ENCODE measurements at regions not wholly inside any gene's neighbourhood (a gene's known extent, or its start where the extent isn't known, plus 50 kb on each side); places are given as distances from the start of the nearest gene placed in this dataset.

- H3K4me1 ChIP-seq (ENCODE audit: control insufficient read depth, insufficient read depth, low read length): peaks cover 52% of the 10 kb centered on the region
- no peaks in the 10 kb centered on the region for H3K36me3 ChIP-seq (ENCODE audit: insufficient read depth, low read length)
- H3K4me2 ChIP-seq (ENCODE audit: low read length): peak overlapping the region; percentile 64
- H3K4me3 ChIP-seq (ENCODE audit: low read length): peak overlapping the region; percentile 6
- H3K9me3 ChIP-seq (replicated peaks; ENCODE audit: low read length): no peaks in the 10 kb centered on the region
- H3K9ac ChIP-seq (ENCODE audit: low read depth, low read length): peak overlapping the region; percentile 71
- H3K27me3 ChIP-seq (ENCODE audit: control insufficient read depth, insufficient read depth, low read length): no peaks in the 10 kb centered on the region
Observed at GRCh38 chr12:46493834-46494181, 121.2 kb upstream of the SLC38A2 start.

GRCh38 chr12:46493150-46493833 is 120.7 kb upstream of the SLC38A2 start:
- H3K27me3 ChIP-seq (ENCODE audit: control insufficient read depth, insufficient read depth, low read length): no peaks in the 10 kb centered on the region
- no peaks in the 10 kb centered on the region for H3K36me3 ChIP-seq (ENCODE audit: insufficient read depth, low read length)
- H3K4me1 ChIP-seq (ENCODE audit: control insufficient read depth, insufficient read depth, low read length): peaks cover 52% of the 10 kb centered on the region
- H3K9me3 ChIP-seq (replicated peaks; ENCODE audit: low read length): no peaks in the 10 kb centered on the region
- peak overlapping the region; percentile 71 for H3K9ac ChIP-seq (ENCODE audit: low read depth, low read length)
- peak overlapping the region; percentile 6 for H3K4me3 ChIP-seq (ENCODE audit: low read length)
- H3K4me2 ChIP-seq (ENCODE audit: low read length): peak overlapping the region; percentile 64

GRCh38 chr12:46492471-46493085 is 120.0 kb upstream of the SLC38A2 start:
- Histone ChIP-seq H3K9ac (ENCODE audit: low read depth, low read length) (peak overlapping the region; percentile 71), H3K4me1 (ENCODE audit: control insufficient read depth, insufficient read depth, low read length) (peaks cover 52% of the 10 kb centered on the region), H3K36me3 (ENCODE audit: insufficient read depth, low read length) (no peaks in the 10 kb centered on the region), H3K27me3 (ENCODE audit: control insufficient read depth, insufficient read depth, low read length) (no peaks in the 10 kb centered on the region), H3K9me3 (replicated peaks; ENCODE audit: low read length) (no peaks in the 10 kb centered on the region), H3K4me3 (ENCODE audit: low read length) (peak overlapping the region; percentile 5), H3K4me2 (ENCODE audit: low read length) (peak overlapping the region; percentile 37)

GRCh38 chr12:46491548-46491947 is 119.0 kb upstream of the SLC38A2 start:
- no peak overlapping the region for H3K4me3 ChIP-seq (ENCODE audit: low read length)
- peaks cover 52% of the 10 kb centered on the region for H3K4me1 ChIP-seq (ENCODE audit: control insufficient read depth, insufficient read depth, low read length)
- no peaks in the 10 kb centered on the region for H3K27me3 ChIP-seq (ENCODE audit: control insufficient read depth, insufficient read depth, low read length)
- H3K4me2 ChIP-seq (ENCODE audit: low read length): no peak overlapping the region
- H3K9me3 ChIP-seq (replicated peaks; ENCODE audit: low read length): no peaks in the 10 kb centered on the region
- H3K9ac ChIP-seq (ENCODE audit: low read depth, low read length): peak overlapping the region; percentile 71
- H3K36me3 ChIP-seq (ENCODE audit: insufficient read depth, low read length): no peaks in the 10 kb centered on the region

GRCh38 chr12:46490635-46491034 is 118.1 kb upstream of the SLC38A2 start:
- no peaks in the 10 kb centered on the region for H3K27me3 ChIP-seq (ENCODE audit: control insufficient read depth, insufficient read depth, low read length)
- H3K9me3 ChIP-seq (replicated peaks; ENCODE audit: low read length): no peaks in the 10 kb centered on the region
- H3K4me2 ChIP-seq (ENCODE audit: low read length): peak overlapping the region; percentile 23
- no peak overlapping the region for H3K4me3 ChIP-seq (ENCODE audit: low read length)
- H3K9ac ChIP-seq (ENCODE audit: low read depth, low read length): no peak overlapping the region
- H3K4me1 ChIP-seq (ENCODE audit: control insufficient read depth, insufficient read depth, low read length): peaks cover 52% of the 10 kb centered on the region
- H3K36me3 ChIP-seq (ENCODE audit: insufficient read depth, low read length): no peaks in the 10 kb centered on the region

- Histone ChIP-seq H3K9me3 (replicated peaks; ENCODE audit: low read length) (no peaks in the 10 kb centered on the region), H3K27me3 (ENCODE audit: control insufficient read depth, insufficient read depth, low read length) (no peaks in the 10 kb centered on the region), H3K4me2 (ENCODE audit: low read length) (no peak overlapping the region), H3K4me1 (ENCODE audit: control insufficient read depth, insufficient read depth, low read length) (peaks cover 51% of the 10 kb centered on the region), H3K4me3 (ENCODE audit: low read length) (no peak overlapping the region), H3K36me3 (ENCODE audit: insufficient read depth, low read length) (no peaks in the 10 kb centered on the region), H3K9ac (ENCODE audit: low read depth, low read length) (no peak overlapping the region)
Observed at GRCh38 chr12:46489951-46490388, 117.4 kb upstream of the SLC38A2 start.

- H3K9ac ChIP-seq (ENCODE audit: low read depth, low read length): no peak overlapping the region
- H3K36me3 ChIP-seq (ENCODE audit: insufficient read depth, low read length): no peaks in the 10 kb centered on the region
- no peak overlapping the region for H3K4me3 ChIP-seq (ENCODE audit: low read length)
- H3K4me1 ChIP-seq (ENCODE audit: control insufficient read depth, insufficient read depth, low read length): peaks cover 42% of the 10 kb centered on the region
- no peaks in the 10 kb centered on the region for H3K9me3 ChIP-seq (replicated peaks; ENCODE audit: low read length)
- no peak overlapping the region for H3K4me2 ChIP-seq (ENCODE audit: low read length)
- H3K27me3 ChIP-seq (ENCODE audit: control insufficient read depth, insufficient read depth, low read length): no peaks in the 10 kb centered on the region
Observed at GRCh38 chr12:46487567-46488131, 115.1 kb upstream of the SLC38A2 start.

GRCh38 chr12:46486588-46486987 is 114.0 kb upstream of the SLC38A2 start:
- H3K36me3 ChIP-seq (ENCODE audit: insufficient read depth, low read length): no peaks in the 10 kb centered on the region
- no peak overlapping the region for H3K9ac ChIP-seq (ENCODE audit: low read depth, low read length)
- H3K27me3 ChIP-seq (ENCODE audit: control insufficient read depth, insufficient read depth, low read length): no peaks in the 10 kb centered on the region
- H3K4me3 ChIP-seq (ENCODE audit: low read length): no peak overlapping the region
- H3K4me2 ChIP-seq (ENCODE audit: low read length): no peak overlapping the region
- H3K4me1 ChIP-seq (ENCODE audit: control insufficient read depth, insufficient read depth, low read length): peaks cover 32% of the 10 kb centered on the region
- H3K9me3 ChIP-seq (replicated peaks; ENCODE audit: low read length): no peaks in the 10 kb centered on the region

- Histone ChIP-seq H3K4me1 (ENCODE audit: control insufficient read depth, insufficient read depth, low read length) (peaks cover 27% of the 10 kb centered on the region), H3K27me3 (ENCODE audit: control insufficient read depth, insufficient read depth, low read length) (no peaks in the 10 kb centered on the region), H3K4me3 (ENCODE audit: low read length) (no peak overlapping the region), H3K4me2 (ENCODE audit: low read length) (no peak overlapping the region), H3K9ac (ENCODE audit: low read depth, low read length) (no peak overlapping the region), H3K9me3 (replicated peaks; ENCODE audit: low read length) (no peaks in the 10 kb centered on the region), H3K36me3 (ENCODE audit: insufficient read depth, low read length) (peaks cover 2% of the 10 kb centered on the region)
Observed at GRCh38 chr12:46485853-46486252, 113.3 kb upstream of the SLC38A2 start.

- Histone ChIP-seq H3K4me2 (ENCODE audit: low read length) (no peak overlapping the region), H3K27me3 (ENCODE audit: control insufficient read depth, insufficient read depth, low read length) (no peaks in the 10 kb centered on the region), H3K9me3 (replicated peaks; ENCODE audit: low read length) (no peaks in the 10 kb centered on the region), H3K4me3 (ENCODE audit: low read length) (no peak overlapping the region), H3K9ac (ENCODE audit: low read depth, low read length) (no peak overlapping the region), H3K36me3 (ENCODE audit: insufficient read depth, low read length) (peaks cover 2% of the 10 kb centered on the region), H3K4me1 (ENCODE audit: control insufficient read depth, insufficient read depth, low read length) (peaks cover 22% of the 10 kb centered on the region)
Observed at GRCh38 chr12:46484396-46485061, 112.0 kb upstream of the SLC38A2 start.

GRCh38 chr12:46483572-46484395 is 111.2 kb upstream of the SLC38A2 start:
- H3K36me3 ChIP-seq (ENCODE audit: insufficient read depth, low read length): peaks cover 2% of the 10 kb centered on the region
- no peaks in the 10 kb centered on the region for H3K27me3 ChIP-seq (ENCODE audit: control insufficient read depth, insufficient read depth, low read length)
- no peak overlapping the region for H3K9ac ChIP-seq (ENCODE audit: low read depth, low read length)
- H3K4me1 ChIP-seq (ENCODE audit: control insufficient read depth, insufficient read depth, low read length): peaks cover 22% of the 10 kb centered on the region
- no peaks in the 10 kb centered on the region for H3K9me3 ChIP-seq (replicated peaks; ENCODE audit: low read length)
- H3K4me2 ChIP-seq (ENCODE audit: low read length): no peak overlapping the region
- H3K4me3 ChIP-seq (ENCODE audit: low read length): no peak overlapping the region
